ENCODE measurements at regions not wholly inside any gene's neighbourhood (a gene's known extent, or its start where the extent isn't known, plus 50 kb on each side); places are given as distances from the start of the nearest gene placed in this dataset.

DNA sequence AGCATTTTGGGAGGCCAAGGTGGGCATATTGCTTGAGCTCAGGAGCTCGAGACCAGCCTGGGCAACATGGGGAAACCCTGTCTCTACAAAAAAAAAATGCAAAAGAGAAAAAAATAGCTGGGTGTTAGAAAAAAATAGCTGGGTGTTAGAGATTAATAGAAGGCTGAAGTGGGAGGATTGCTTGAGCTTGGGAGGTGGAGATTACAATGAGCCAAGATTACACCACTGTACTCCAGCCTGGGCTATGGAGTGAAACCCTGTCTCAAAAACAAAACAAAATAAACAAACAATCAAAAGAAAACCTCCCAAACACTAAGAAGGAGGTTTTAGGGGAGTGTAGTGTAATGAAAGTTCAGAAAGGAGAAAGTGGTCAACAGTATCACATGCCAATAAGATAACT is 202.1 kb downstream of the FLRT2 start:
- DNase-seq (ENCODE audit: insufficient read length, low spot score) (no peak), FAIRE-seq (no peak)
- TF ChIP-seq POLR2A (IDR thresholded peaks at IDR 0.05; ENCODE audit: low read depth, low read length): no peak

DNA sequence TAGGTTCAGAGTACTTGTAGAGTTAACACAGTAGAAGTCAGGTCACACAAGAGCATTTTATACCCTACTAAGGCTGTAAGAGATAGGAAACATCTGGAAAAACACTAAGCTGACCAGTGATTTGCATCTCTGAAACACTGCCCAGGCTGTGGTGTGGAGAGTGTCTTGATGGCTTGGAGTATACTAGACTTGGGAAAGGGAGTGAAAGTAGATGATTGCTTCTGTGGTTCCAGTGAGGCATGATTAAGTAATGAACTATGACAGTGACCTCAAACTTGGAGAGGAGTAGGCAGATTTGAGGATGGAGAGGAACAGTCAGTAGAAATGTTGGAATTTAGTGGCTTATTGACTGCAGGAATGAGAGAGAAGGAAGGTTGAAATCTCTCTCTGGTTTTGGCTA is 201.2 kb downstream of the FLRT2 start:
- DNase-seq (ENCODE audit: insufficient read length, low spot score) (no peak), FAIRE-seq (no peak)
- no peak for TF ChIP-seq POLR2A (IDR thresholded peaks at IDR 0.05; ENCODE audit: low read depth, low read length)

DNA sequence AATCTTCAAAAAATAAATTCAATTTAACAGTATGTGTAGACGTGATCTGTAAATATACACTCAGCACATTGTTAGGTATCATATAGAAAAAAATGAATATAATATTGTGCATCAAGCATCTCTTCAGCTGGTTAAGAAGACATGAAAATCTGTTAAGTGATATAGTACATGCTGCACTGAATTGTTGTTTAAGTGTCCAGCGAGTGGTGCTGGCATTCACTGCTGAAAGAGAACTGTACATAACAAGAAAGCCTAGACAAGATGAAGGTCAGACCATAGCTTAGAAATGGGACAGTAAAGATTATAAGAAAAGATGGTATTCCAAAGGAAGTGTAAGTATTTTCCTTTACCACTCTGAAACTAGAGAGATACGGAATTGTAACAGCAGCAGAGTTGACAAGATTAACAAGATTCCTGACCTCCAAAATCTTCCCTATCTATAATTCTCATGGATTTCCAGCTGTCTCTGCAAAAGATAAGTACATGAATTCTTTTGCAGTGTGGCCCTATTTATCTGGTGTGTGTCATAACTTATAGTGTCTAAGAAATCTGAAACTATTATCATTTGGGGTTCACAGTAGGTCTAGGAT is 198.6 kb downstream of the FLRT2 start:
- DNase-seq (ENCODE audit: insufficient read length, low spot score) (no peak), FAIRE-seq (no peak)
- TF ChIP-seq POLR2A (IDR thresholded peaks at IDR 0.05; ENCODE audit: low read depth, low read length): no peak

DNA sequence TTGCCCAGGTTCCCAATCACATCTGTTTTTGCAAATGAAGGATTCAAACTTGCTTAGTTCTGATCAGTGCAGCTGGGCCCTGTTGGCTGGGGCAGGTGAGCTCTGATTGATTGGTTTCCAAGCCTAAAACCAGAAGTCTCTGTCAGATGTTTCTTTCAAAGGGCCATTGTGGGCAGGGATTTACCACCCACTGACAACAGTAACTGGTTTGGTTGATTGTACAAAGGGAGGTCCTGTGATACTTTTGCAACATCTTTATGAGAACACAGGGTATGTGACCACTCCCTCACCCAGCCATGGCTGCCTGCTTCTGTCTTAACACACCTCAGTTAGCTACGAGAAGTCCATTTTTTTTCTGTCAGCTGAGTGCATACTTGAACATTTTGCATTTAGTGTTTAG is 184.1 kb downstream of the FLRT2 start:
- no peak for FAIRE-seq
- no peak for TF ChIP-seq POLR2A (IDR thresholded peaks at IDR 0.05; ENCODE audit: low read depth, low read length)
- DNase-seq (ENCODE audit: insufficient read length, low spot score): no peak

DNA sequence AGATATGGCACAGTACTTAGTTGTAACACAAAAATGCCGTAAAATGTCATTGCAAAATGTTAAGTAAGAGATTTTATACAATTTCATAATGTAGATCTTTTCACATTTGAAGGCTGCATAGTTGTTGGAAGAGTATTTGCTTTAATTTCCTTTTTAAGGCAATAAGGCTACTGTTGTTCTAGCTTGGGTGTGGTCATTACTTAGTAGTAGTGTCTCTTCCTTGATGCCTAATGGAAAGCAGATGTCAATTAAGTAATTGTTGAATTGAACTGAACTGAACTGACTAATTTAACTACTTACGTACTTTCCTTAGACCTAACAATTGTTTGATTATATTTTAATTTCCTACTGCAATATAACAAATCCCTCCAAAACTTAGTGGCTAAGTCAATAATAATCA is 181.7 kb downstream of the FLRT2 start:
- FAIRE-seq (no peak), DNase-seq (ENCODE audit: insufficient read length, low spot score) (no peak)
- no peak for TF ChIP-seq POLR2A (IDR thresholded peaks at IDR 0.05; ENCODE audit: low read depth, low read length)
